Breast epithelium (tissue), 4 donors: ENCODE measurements at regions not wholly inside any gene's neighbourhood (a gene's known extent, or its start where the extent isn't known, plus 50 kb on each side); places are given as distances from the start of the nearest gene placed in this dataset.

Source experiments
- DNase-seq, 2 donors: peaks; one replicate each; pipeline ENCODE4 v3.0.0-alpha.2; 2019; ENCODE audit warnings: low spot score in 2 of 2
- H3K27ac ChIP-seq, 2 donors: fragments of 200-600 bp; sonication (generic) in 1 of 2; one replicate each; pipeline ENCODE4 v1.5.1; 2016 to 2019; ENCODE audit warnings: mild to moderate bottlenecking in 1 of 2
- H3K27me3 ChIP-seq, 2 donors: fragments of 200-600 bp; sonication (generic) in 1 of 2; one replicate each; pipeline versions ENCODE4 v1.5.1 to v1.6.0; 2017 to 2019; ENCODE audit warnings: control low read depth in 1 of 2, mild to moderate bottlenecking in 1 of 2
- H3K36me3 ChIP-seq: fragments of 200-600 bp; one replicate; pipeline ENCODE4 v1.5.1; 2019
- H3K4me1 ChIP-seq, 2 donors: fragments of 200-600 bp; sonication (generic); one replicate each; pipeline ENCODE4 v1.5.1; 2016 to 2019; ENCODE audit warnings: control low read depth in 1 of 2
- H3K4me3 ChIP-seq, 3 donors: fragments of 200-600 bp; sonication (generic); 1 replicate in 2 of 3; 2 replicates in 1 of 3; pipeline ENCODE4 v1.5.1; 2016 to 2019; ENCODE audit warnings: mild to moderate bottlenecking in 3 of 3, moderate library complexity in 2 of 3
- H3K9me3 ChIP-seq, 2 donors: fragments of 200-600 bp; sonication (generic) in 1 of 2; one replicate each; pipeline ENCODE4 v1.5.1; 2016 to 2019; ENCODE audit warnings: control low read depth in 1 of 2
- POLR2A ChIP-seq: fragments of 450-650 bp; IDR thresholded peaks from one replicate; pipeline ENCODE4 v1.6.1; 2016; ENCODE audit warnings: antibody characterized with exemption, mild to moderate bottlenecking, moderate library complexity
- POLR2AphosphoS5 ChIP-seq, 3 donors: sonication (generic); formaldehyde crosslinking; IDR thresholded peaks; one replicate each; pipeline ENCODE4 v1.6.1; 2017; ENCODE audit warnings: antibody characterized with exemption in 3 of 3
- intact Hi-C: fragments of 100-400 bp; cut with DNase I; formaldehyde crosslinking; loops from one replicate; pipeline ENCODE4 v1.15.1; 2023; ENCODE audit warnings: low total_unique reads
- TF ChIP-seq, protein P1 (sequence below), 3 donors: fragments of 450-650 bp; IDR thresholded peaks; one replicate each; pipeline ENCODE4 v1.5.1; 2016 to 2017; ENCODE audit warnings: antibody characterized with exemption in 3 of 3, mild to moderate bottlenecking in 3 of 3, moderate library complexity in 3 of 3

- Histone ChIP-seq H3K9me3 (no peaks in the 10 kb centered on the region), H3K27me3 (no peaks in the 10 kb centered on the region), H3K36me3 (no peaks in the 10 kb centered on the region), H3K4me1 (no peaks in the 10 kb centered on the region), H3K27ac (no peak overlapping the region), H3K4me3 (no peak overlapping the region)
- TF ChIP-seq POLR2AphosphoS5 (IDR thresholded peaks at IDR 0.05) (no peak), POLR2A (no peak)
- TF ChIP-seq, protein P1, sequence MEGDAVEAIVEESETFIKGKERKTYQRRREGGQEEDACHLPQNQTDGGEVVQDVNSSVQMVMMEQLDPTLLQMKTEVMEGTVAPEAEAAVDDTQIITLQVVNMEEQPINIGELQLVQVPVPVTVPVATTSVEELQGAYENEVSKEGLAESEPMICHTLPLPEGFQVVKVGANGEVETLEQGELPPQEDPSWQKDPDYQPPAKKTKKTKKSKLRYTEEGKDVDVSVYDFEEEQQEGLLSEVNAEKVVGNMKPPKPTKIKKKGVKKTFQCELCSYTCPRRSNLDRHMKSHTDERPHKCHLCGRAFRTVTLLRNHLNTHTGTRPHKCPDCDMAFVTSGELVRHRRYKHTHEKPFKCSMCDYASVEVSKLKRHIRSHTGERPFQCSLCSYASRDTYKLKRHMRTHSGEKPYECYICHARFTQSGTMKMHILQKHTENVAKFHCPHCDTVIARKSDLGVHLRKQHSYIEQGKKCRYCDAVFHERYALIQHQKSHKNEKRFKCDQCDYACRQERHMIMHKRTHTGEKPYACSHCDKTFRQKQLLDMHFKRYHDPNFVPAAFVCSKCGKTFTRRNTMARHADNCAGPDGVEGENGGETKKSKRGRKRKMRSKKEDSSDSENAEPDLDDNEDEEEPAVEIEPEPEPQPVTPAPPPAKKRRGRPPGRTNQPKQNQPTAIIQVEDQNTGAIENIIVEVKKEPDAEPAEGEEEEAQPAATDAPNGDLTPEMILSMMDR (IDR thresholded peaks at IDR 0.05): no peak
- no peak for DNase-seq
- intact Hi-C loops: loop anchor here (2.0 kb wide), 1 partner anchor 15 kb away; no protein-coding TSS in a partner anchor
Measured at GRCh38 chr11:71342116-71342515, 89.7 kb upstream of the SHANK2 start.

DNA sequence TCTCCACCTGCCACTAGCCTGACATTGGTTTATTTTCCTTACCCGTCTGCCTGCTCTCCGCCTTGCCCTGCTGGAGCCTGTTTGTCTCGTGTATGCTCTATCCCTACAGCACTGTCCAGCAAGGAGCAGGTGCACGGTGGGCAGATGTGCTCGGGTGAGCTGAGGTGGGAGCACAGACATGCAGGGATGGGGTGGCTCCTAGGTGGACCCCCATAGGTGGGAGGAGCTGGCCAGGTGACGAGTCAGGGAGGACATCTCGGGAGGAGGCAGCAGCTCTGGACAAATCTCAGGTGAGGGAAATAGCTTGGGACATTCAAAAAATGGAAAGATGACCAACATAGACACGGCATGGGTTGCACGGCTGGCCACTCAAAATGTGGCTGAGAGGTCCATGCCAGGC, 89.2 kb upstream of the SHANK2 start:
- Histone ChIP-seq H3K4me3 (no peak overlapping the region), H3K27me3 (no peaks in the 10 kb centered on the region), H3K4me1 (no peaks in the 10 kb centered on the region), H3K36me3 (no peaks in the 10 kb centered on the region), H3K27ac (no peak overlapping the region), H3K9me3 (no peaks in the 10 kb centered on the region)
- DNase-seq: no peak
- TF ChIP-seq, protein P1 (IDR thresholded peaks at IDR 0.05): no peak
- TF ChIP-seq POLR2AphosphoS5 (IDR thresholded peaks at IDR 0.05): no peak
- no peak for TF ChIP-seq POLR2A
- intact Hi-C loops: no loop called here

- Histone ChIP-seq H3K27ac (no peak overlapping the region), H3K27me3 (no peaks in the 10 kb centered on the region), H3K4me1 (no peaks in the 10 kb centered on the region), H3K4me3 (no peak overlapping the region), H3K9me3 (no peaks in the 10 kb centered on the region), H3K36me3 (no peaks in the 10 kb centered on the region)
- intact Hi-C loops: no loop called here
- DNase-seq: no peak
- TF ChIP-seq POLR2A (no peak), POLR2AphosphoS5 (IDR thresholded peaks at IDR 0.05) (no peak)
- TF ChIP-seq, protein P1 (IDR thresholded peaks at IDR 0.05): no peak
Measured at GRCh38 chr11:71341173-71341572, 88.8 kb upstream of the SHANK2 start.

GRCh38 chr11:71340086-71340606, 87.8 kb upstream of the SHANK2 start:
- intact Hi-C loops: no loop called here
- TF ChIP-seq, protein P1 (IDR thresholded peaks at IDR 0.05): no peak
- no peak for TF ChIP-seq POLR2A
- H3K27me3 ChIP-seq: no peaks in the 10 kb centered on the region

DNA sequence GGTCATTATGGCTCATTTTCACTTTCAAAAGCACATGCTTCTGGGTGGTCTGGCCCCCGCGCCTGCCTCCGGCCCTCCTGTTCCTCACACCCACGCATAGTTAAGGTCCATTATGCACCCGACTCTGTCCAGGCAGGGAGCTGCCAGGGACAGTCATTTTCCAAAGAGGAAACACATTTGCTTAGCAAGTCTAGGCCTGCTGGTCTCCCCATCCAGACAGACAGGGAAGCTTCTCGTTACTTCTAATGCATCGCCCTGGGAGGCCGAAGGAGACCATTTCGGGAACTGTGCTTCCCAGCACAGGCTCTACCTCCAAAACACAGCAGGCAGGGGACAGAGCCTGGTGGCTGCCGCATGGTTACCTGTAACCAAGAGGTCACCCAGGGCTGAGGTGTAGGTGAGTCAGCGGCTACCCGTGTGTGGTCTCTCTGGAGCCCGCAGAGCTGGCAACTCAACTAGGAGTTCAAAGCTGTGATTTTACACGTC, 87.1 kb upstream of the SHANK2 start:
- no peak for TF ChIP-seq POLR2A
- Histone ChIP-seq H3K27me3 (no peaks in the 10 kb centered on the region), H3K27ac (peak overlapping the region in 1 of 2 donors; percentile 30), H3K4me3 (peak overlapping the region; percentile 10 to 57 (median 34)), H3K36me3 (no peaks in the 10 kb centered on the region), H3K4me1 (no peaks in the 10 kb centered on the region), H3K9me3 (no peaks in the 10 kb centered on the region)
- peak in 1 of 2 donors; percentile 35 for DNase-seq
- intact Hi-C loops: no loop called here

More at GRCh38 chr11:71340086-71340606, 87.8 kb upstream of the SHANK2 start:
- Histone ChIP-seq H3K36me3 (no peaks in the 10 kb centered on the region), H3K4me3 (no peak overlapping the region), H3K9me3 (no peaks in the 10 kb centered on the region), H3K27ac (no peak overlapping the region), H3K4me1 (no peaks in the 10 kb centered on the region)
- no peak for DNase-seq
